ENCODE measurements at regions not wholly inside any gene's neighbourhood (a gene's known extent, or its start where the extent isn't known, plus 50 kb on each side); places are given as distances from the start of the nearest gene placed in this dataset.
"Not testable (repeated sequence)": the region's sequence is repeated elsewhere in the genome, so short reads cannot be mapped to it uniquely, and the experiment has no call there.

- POLR2A ChIA-PET = no interaction called here
- no peak for DNase-seq (ENCODE audit: low read depth, low spot score)
These were observed 438.4 kb upstream of the ADGRB3 start for GRCh38 chr6:68196645-68197044.

GRCh38 chr6:68195753-68196152 is 439.3 kb upstream of the ADGRB3 start:
- POLR2A ChIA-PET; CTCF ChIA-PET; H3K4me3 ChIP-seq (ENCODE audit: low read depth, low read length); DNase-seq (ENCODE audit: low read depth, low spot score): not testable (repeated sequence)

More at GRCh38 chr6:68196645-68197044, 438.4 kb upstream of the ADGRB3 start:
- no peak overlapping the region for H3K4me3 ChIP-seq (ENCODE audit: low read depth, low read length)
- CTCF ChIA-PET = no interaction called here
- no peak for TF ChIP-seq CTCF (IDR thresholded peaks at IDR 0.05; ENCODE audit: insufficient read depth, low read length, missing control alignments)

GRCh38 chr6:68194846-68195478 is 440.1 kb upstream of the ADGRB3 start:
- DNase-seq (ENCODE audit: low read depth, low spot score) = no peak

GRCh38 chr6:68192988-68193387 is 442.1 kb upstream of the ADGRB3 start:
- ChIA-PET CTCF (no interaction called here), POLR2A (no interaction called here)
- no peak overlapping the region for H3K4me3 ChIP-seq (ENCODE audit: low read depth, low read length)
- DNase-seq (ENCODE audit: low read depth, low spot score) = no peak
- no peak for TF ChIP-seq CTCF (IDR thresholded peaks at IDR 0.05; ENCODE audit: insufficient read depth, low read length, missing control alignments)

More at GRCh38 chr6:68194846-68195478, 440.1 kb upstream of the ADGRB3 start:
- POLR2A ChIA-PET = no interaction called here
- no peak for TF ChIP-seq CTCF (IDR thresholded peaks at IDR 0.05; ENCODE audit: insufficient read depth, low read length, missing control alignments)
- CTCF ChIA-PET = no interaction called here
- no peak overlapping the region for H3K4me3 ChIP-seq (ENCODE audit: low read depth, low read length)

GRCh38 chr6:68189217-68189815 is 445.8 kb upstream of the ADGRB3 start:
- CTCF ChIA-PET = no interaction called here
- POLR2A ChIA-PET = no interaction called here
- H3K4me3 ChIP-seq (ENCODE audit: low read depth, low read length) = no peak overlapping the region
- no peak for DNase-seq (ENCODE audit: low read depth, low spot score)
- TF ChIP-seq CTCF (IDR thresholded peaks at IDR 0.05; ENCODE audit: insufficient read depth, low read length, missing control alignments) = no peak

- no peak for TF ChIP-seq CTCF (IDR thresholded peaks at IDR 0.05; ENCODE audit: insufficient read depth, low read length, missing control alignments)
- POLR2A ChIA-PET = no interaction called here
- H3K4me3 ChIP-seq (ENCODE audit: low read depth, low read length) = no peak overlapping the region
- no peak for DNase-seq (ENCODE audit: low read depth, low spot score)
- CTCF ChIA-PET = no interaction called here
These were observed 448.2 kb upstream of the ADGRB3 start for GRCh38 chr6:68186870-68187269.

- CTCF ChIA-PET = no interaction called here
- no peak overlapping the region for H3K4me3 ChIP-seq (ENCODE audit: low read depth, low read length)
- TF ChIP-seq CTCF (IDR thresholded peaks at IDR 0.05; ENCODE audit: insufficient read depth, low read length, missing control alignments) = no peak
- POLR2A ChIA-PET = no interaction called here
- no peak for DNase-seq (ENCODE audit: low read depth, low spot score)
These were observed 452.7 kb upstream of the ADGRB3 start for GRCh38 chr6:68182386-68182785.

- CTCF ChIA-PET; H3K4me3 ChIP-seq (ENCODE audit: low read depth, low read length); DNase-seq (ENCODE audit: low read depth, low spot score); POLR2A ChIA-PET: not testable (repeated sequence)
These were observed 454.1 kb upstream of the ADGRB3 start for GRCh38 chr6:68181027-68181426.

All from AG04449 (cell line).